Liver (tissue), 3 donors: ENCODE measurements at regions not wholly inside any gene's neighbourhood (a gene's known extent, or its start where the extent isn't known, plus 50 kb on each side); places are given as distances from the start of the nearest gene placed in this dataset.

Source experiments
- CTCF ChIP-seq: fragments of 150-350 bp; IDR thresholded peaks from 2 replicates; pipeline ENCODE4 v1.5.1; 2017; ENCODE audit warnings: improper control_type of control experiment, low read depth, low read length; ENCODE audit not compliant: missing input control
- TAF1 ChIP-seq: conservative IDR thresholded peaks from 2 replicates; pipeline ENCODE4 v1.6.1; 2016; ENCODE audit warnings: antibody characterized with exemption, mild to moderate bottlenecking
- donor health status: healthy.
- donor health status: healthy.

GRCh38 chr2:104538077-104538476 lies 315.8 kb upstream of the POU3F3 start:
- TF ChIP-seq CTCF (no peak), TAF1 (no peak)
